ENCODE measurements at regions not wholly inside any gene's neighbourhood (a gene's known extent, or its start where the extent isn't known, plus 50 kb on each side); places are given as distances from the start of the nearest gene placed in this dataset.

- Mint-ChIP-seq H3K27ac (no peak overlapping the region), H3K36me3 (ENCODE audit: low read depth) (no peaks in the 10 kb centered on the region), H3K9me3 (no peaks in the 10 kb centered on the region), H3K27me3 (no peaks in the 10 kb centered on the region), H3K4me3 (no peak overlapping the region), H3K4me1 (ENCODE audit: low read depth) (no peaks in the 10 kb centered on the region)
- DNase-seq (no peak), ATAC-seq (no peak)
- ChIA-PET CTCF (no interaction called here), POLR2A (no interaction called here)
- no peak for TF ChIP-seq CTCF (IDR thresholded peaks at IDR 0.05)
- intact Hi-C loops (cut with micrococcal nuclease) = no loop called here
Observed at GRCh38 chr2:151002959-151003600, 258.6 kb downstream of the RBM43 start.

- CTCF ChIA-PET = no interaction called here
- no peaks in the 10 kb centered on the region for H3K4me1 Mint-ChIP-seq (ENCODE audit: low read depth)
- no peaks in the 10 kb centered on the region for H3K36me3 Mint-ChIP-seq (ENCODE audit: low read depth)
- intact Hi-C loops (cut with micrococcal nuclease) = no loop called here
- H3K4me3 Mint-ChIP-seq = no peak overlapping the region
- no peaks in the 10 kb centered on the region for H3K9me3 Mint-ChIP-seq
- no peak for TF ChIP-seq CTCF (IDR thresholded peaks at IDR 0.05)
- ATAC-seq = no peak
- no peak overlapping the region for H3K27ac Mint-ChIP-seq
- H3K27me3 Mint-ChIP-seq = peaks cover 3% of the 10 kb centered on the region
- DNase-seq = no peak
- POLR2A ChIA-PET = no interaction called here
Observed at GRCh38 chr2:150997702-150998440, 263.8 kb downstream of the RBM43 start.

- no peak for TF ChIP-seq CTCF (IDR thresholded peaks at IDR 0.05)
- no peak overlapping the region for H3K4me3 Mint-ChIP-seq
- intact Hi-C loops (cut with micrococcal nuclease) = no loop called here
- no peaks in the 10 kb centered on the region for H3K4me1 Mint-ChIP-seq (ENCODE audit: low read depth)
- no peak for ATAC-seq
- no peak overlapping the region for H3K27ac Mint-ChIP-seq
- ChIA-PET CTCF (no interaction called here), POLR2A (no interaction called here)
- peaks cover 3% of the 10 kb centered on the region for H3K27me3 Mint-ChIP-seq
- DNase-seq = no peak
- H3K36me3 Mint-ChIP-seq (ENCODE audit: low read depth) = no peaks in the 10 kb centered on the region
- H3K9me3 Mint-ChIP-seq = no peaks in the 10 kb centered on the region
Observed at GRCh38 chr2:150997066-150997465, 264.6 kb downstream of the RBM43 start.

- no peaks in the 10 kb centered on the region for H3K4me1 Mint-ChIP-seq (ENCODE audit: low read depth)
- POLR2A ChIA-PET = no interaction called here
- no peak overlapping the region for H3K27ac Mint-ChIP-seq
- intact Hi-C loops (cut with micrococcal nuclease) = no loop called here
- H3K4me3 Mint-ChIP-seq = no peak overlapping the region
- no peak for DNase-seq
- peaks cover 3% of the 10 kb centered on the region for H3K27me3 Mint-ChIP-seq
- CTCF ChIA-PET = interaction anchor here (1.5 kb wide), 1 partner anchor 57 kb away, joined by 6 read pairs; no protein-coding TSS in a partner anchor
- no peaks in the 10 kb centered on the region for H3K36me3 Mint-ChIP-seq (ENCODE audit: low read depth)
- peaks cover 10% of the 10 kb centered on the region for H3K9me3 Mint-ChIP-seq
- ATAC-seq = no peak
- TF ChIP-seq CTCF (IDR thresholded peaks at IDR 0.05) = no peak
Observed at GRCh38 chr2:150994076-150994475, 267.6 kb downstream of the RBM43 start.

- intact Hi-C loops (cut with micrococcal nuclease) = no loop called here
- Mint-ChIP-seq H3K27ac (no peak overlapping the region), H3K9me3 (peaks cover 16% of the 10 kb centered on the region), H3K4me1 (ENCODE audit: low read depth) (no peaks in the 10 kb centered on the region), H3K4me3 (no peak overlapping the region), H3K36me3 (ENCODE audit: low read depth) (no peaks in the 10 kb centered on the region), H3K27me3 (peaks cover 2% of the 10 kb centered on the region)
- ChIA-PET CTCF (no interaction called here), POLR2A (no interaction called here)
- no peak for ATAC-seq
- TF ChIP-seq CTCF (IDR thresholded peaks at IDR 0.05) = no peak
- no peak for DNase-seq
Observed at GRCh38 chr2:150989969-150990368, 271.7 kb downstream of the RBM43 start.
